Lower lobe of right lung (tissue), 2 donors: ENCODE measurements at regions not wholly inside any gene's neighbourhood (a gene's known extent, or its start where the extent isn't known, plus 50 kb on each side); places are given as distances from the start of the nearest gene placed in this dataset.
A peak's percentile ranks its signal among the peaks of the same experiment; 100 is the strongest.

Source experiments
- ATAC-seq, 2 donors: fragments of 200-7000 bp; cut with Tn5 transposase; one replicate each; pipeline ENCODE4 v1.9.1; 2020 to 2022; ENCODE audit warnings: mild to moderate bottlenecking in 2 of 2, moderate library complexity in 2 of 2
- DNase-seq: peaks from one replicate; pipeline ENCODE4 v3.0.0-alpha.2; 2020
- H3K27ac ChIP-seq: fragments of 200-600 bp; one replicate; pipeline ENCODE4 v1.8.0; 2022
- H3K27me3 ChIP-seq: fragments of 200-600 bp; one replicate; pipeline ENCODE4 v1.8.0; 2022; ENCODE audit warnings: low read depth
- H3K36me3 ChIP-seq: fragments of 200-600 bp; one replicate; pipeline ENCODE4 v1.8.0; 2022; ENCODE audit warnings: mild to moderate bottlenecking
- H3K4me1 ChIP-seq: fragments of 200-600 bp; one replicate; pipeline ENCODE4 v1.8.0; 2022
- H3K4me3 ChIP-seq: fragments of 200-600 bp; one replicate; pipeline ENCODE4 v1.8.0; 2022; ENCODE audit warnings: mild to moderate bottlenecking
- H3K9me3 ChIP-seq: fragments of 200-600 bp; one replicate; pipeline ENCODE4 v1.8.0; 2022
- intact Hi-C: fragments of 100-400 bp; cut with DNase I; formaldehyde crosslinking; loops from one replicate; pipeline ENCODE4 v1.11.0; 2022
- TF ChIP-seq, protein P1 (sequence below): fragments of 200-600 bp; IDR thresholded peaks from one replicate; pipeline ENCODE4 v1.8.0; 2022; ENCODE audit warnings: antibody characterized with exemption, mild to moderate bottlenecking
- donor health status: DM: no; HTN: yes; CAD: no; lungs with severe emphysema.

DNA sequence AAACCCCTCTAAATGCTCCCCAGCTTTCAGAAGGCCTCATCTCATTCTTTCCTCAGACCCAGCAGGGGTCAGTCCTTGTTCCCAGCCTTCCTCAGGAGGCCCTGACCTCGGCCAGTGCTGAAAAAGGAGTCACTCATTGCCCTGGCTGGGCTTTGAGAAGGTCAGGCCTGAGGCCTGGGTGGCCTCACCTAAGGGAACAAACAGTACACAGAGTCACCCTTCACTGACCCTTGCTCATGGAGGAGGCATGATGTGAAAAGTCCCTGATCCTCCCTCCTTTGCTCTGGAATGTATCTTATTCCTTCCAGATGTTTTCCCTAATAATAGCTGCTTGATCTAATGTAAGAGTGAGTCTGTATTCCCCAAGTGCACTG lies 117.7 kb upstream of the SLC44A3 start:
- no peak overlapping the region for H3K27ac ChIP-seq

DNA sequence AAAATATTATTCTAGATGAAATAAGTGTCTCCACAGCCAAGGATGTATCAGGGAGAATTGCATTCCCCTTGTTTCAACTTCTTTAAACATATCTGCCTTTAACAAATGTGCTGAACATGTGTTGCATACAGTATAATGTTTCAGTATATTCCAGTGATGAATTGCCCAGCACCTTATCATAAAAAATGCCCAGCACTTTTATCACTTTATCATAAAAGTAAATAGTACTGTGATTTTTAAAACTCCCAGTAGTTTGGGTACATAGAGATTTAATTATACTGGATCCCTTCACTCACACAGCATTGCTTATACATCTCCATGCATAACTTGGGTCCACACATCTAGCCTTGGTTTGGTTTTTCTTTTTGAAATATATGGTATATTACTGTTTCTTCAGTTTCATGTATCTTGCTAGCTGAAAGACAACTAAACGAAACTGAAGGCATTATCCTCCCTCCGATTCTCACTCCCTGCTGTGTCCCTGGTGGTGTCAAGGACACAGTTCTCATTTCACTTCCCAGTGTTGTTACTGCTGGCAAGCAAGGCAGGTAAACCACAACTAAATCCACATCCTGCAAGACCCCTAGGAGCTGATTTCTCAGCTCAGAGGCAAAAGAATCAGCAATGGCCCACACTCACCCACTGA lies 118.2 kb upstream of the SLC44A3 start:
- no peak overlapping the region for H3K27ac ChIP-seq
- intact Hi-C loops = no loop called here
- H3K27me3 ChIP-seq = no peaks in the 10 kb centered on the region
- no peaks in the 10 kb centered on the region for H3K9me3 ChIP-seq
- H3K36me3 ChIP-seq = no peaks in the 10 kb centered on the region
- H3K4me1 ChIP-seq = no peaks in the 10 kb centered on the region
- no peak overlapping the region for H3K4me3 ChIP-seq
- DNase-seq = no peak
- TF ChIP-seq, protein P1, sequence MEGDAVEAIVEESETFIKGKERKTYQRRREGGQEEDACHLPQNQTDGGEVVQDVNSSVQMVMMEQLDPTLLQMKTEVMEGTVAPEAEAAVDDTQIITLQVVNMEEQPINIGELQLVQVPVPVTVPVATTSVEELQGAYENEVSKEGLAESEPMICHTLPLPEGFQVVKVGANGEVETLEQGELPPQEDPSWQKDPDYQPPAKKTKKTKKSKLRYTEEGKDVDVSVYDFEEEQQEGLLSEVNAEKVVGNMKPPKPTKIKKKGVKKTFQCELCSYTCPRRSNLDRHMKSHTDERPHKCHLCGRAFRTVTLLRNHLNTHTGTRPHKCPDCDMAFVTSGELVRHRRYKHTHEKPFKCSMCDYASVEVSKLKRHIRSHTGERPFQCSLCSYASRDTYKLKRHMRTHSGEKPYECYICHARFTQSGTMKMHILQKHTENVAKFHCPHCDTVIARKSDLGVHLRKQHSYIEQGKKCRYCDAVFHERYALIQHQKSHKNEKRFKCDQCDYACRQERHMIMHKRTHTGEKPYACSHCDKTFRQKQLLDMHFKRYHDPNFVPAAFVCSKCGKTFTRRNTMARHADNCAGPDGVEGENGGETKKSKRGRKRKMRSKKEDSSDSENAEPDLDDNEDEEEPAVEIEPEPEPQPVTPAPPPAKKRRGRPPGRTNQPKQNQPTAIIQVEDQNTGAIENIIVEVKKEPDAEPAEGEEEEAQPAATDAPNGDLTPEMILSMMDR = no peak
- ATAC-seq = no peak

More for the DNA sequence above, 117.7 kb upstream of the SLC44A3 start:
- DNase-seq (no peak), ATAC-seq (peak; percentile 39 to 48)
- Histone ChIP-seq H3K36me3 (no peaks in the 10 kb centered on the region), H3K4me3 (no peak overlapping the region), H3K4me1 (no peaks in the 10 kb centered on the region), H3K9me3 (no peaks in the 10 kb centered on the region), H3K27me3 (no peaks in the 10 kb centered on the region)
- intact Hi-C loops = no loop called here
- TF ChIP-seq, protein P1 = no peak

DNA sequence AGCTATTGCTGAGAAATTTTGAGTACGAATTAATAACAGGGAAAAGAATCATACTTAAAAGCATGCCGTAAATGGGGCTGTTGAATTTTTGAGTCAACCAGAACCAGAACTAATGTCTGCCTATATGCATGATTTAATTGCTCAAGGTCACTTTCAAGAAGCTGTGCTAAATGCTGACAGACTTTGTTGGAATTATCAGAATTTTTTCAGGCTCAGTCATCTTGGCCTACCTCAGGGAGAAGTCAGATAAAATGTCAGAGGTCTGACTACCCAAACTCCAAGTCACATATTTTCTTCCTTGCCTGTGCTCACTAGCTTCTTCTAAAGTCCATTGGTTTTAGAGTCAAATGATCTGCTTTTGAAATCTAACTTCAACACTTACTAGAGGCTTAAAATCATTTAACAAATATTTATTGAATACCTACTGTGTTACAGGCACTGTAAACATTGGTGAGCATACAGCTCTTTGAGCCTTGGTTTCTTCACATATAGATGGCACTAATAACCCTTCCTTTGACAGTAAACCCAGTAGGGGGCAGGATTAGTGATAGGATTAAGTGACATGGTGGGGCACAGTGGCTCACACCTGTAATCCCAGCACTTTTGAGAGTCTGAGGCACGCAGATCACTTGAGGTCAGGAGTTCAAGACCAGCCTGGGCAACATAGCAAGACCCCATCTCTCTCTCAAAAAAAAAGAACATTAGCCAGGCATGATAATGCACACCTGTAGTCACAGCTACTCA lies 121.2 kb upstream of the SLC44A3 start:
- Histone ChIP-seq H3K27me3 (no peaks in the 10 kb centered on the region), H3K4me1 (no peaks in the 10 kb centered on the region), H3K27ac (no peak overlapping the region), H3K4me3 (no peak overlapping the region), H3K36me3 (no peaks in the 10 kb centered on the region), H3K9me3 (no peaks in the 10 kb centered on the region)
- ATAC-seq (no peak), DNase-seq (no peak)
- intact Hi-C loops = no loop called here
- TF ChIP-seq, protein P1 = no peak

DNA sequence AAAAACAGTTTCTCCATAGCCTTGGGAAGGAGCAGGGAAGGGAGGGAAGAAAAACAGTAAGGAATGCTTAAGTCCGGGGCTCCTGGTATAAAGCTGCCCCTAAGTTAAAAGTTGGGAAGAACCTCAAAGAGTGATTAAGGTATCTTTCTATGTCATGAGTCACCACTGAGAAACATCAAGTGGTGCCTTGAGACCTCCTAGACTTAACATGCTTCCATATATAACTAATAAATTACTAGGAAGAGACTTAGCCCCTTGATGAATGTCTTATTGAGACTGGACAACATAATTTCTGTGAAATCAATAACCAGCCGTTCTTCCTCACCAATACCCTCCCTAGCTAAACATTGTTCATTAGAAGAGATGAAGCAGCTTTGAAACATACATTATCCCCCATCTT lies 121.8 kb upstream of the SLC44A3 start:
- no peaks in the 10 kb centered on the region for H3K36me3 ChIP-seq
- no peak overlapping the region for H3K4me3 ChIP-seq
- DNase-seq (no peak), ATAC-seq (no peak)
- H3K27me3 ChIP-seq = no peaks in the 10 kb centered on the region
- TF ChIP-seq, protein P1 = no peak
- no peaks in the 10 kb centered on the region for H3K4me1 ChIP-seq
- no peak overlapping the region for H3K27ac ChIP-seq
- H3K9me3 ChIP-seq = no peaks in the 10 kb centered on the region
- intact Hi-C loops = no loop called here

DNA sequence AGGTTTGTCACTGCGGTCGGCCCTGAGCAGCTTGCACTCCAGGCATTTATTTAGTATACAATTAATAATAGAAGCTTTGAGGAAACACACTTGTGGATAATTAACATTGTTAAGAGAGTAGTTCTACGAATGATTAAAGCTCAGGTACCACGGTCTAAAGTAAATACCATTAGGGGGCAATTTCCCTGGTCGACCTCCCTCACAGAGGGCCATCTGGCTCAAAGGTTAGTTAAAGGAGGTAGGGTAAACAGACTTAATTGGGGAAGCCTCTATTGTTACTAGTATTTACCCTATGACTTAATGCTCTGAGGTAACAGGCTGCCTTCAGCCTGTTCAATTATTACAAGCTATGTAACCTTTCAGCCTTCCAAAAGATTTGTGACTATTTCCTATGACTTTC lies 122.3 kb upstream of the SLC44A3 start:
- no peaks in the 10 kb centered on the region for H3K4me1 ChIP-seq
- DNase-seq = no peak
- H3K4me3 ChIP-seq = no peak overlapping the region
- no peaks in the 10 kb centered on the region for H3K36me3 ChIP-seq
- intact Hi-C loops = no loop called here
- no peaks in the 10 kb centered on the region for H3K9me3 ChIP-seq
- no peaks in the 10 kb centered on the region for H3K27me3 ChIP-seq
- ATAC-seq = no peak
- TF ChIP-seq, protein P1 = no peak
- no peak overlapping the region for H3K27ac ChIP-seq
